OCI-LY7 (cell line): ENCODE measurements at regions not wholly inside any gene's neighbourhood (a gene's known extent, or its start where the extent isn't known, plus 50 kb on each side); places are given as distances from the start of the nearest gene placed in this dataset.

Experiments used
- CTCF ChIP-seq: fragments of 200-600 bp; sonication (generic); conservative IDR thresholded peaks from 2 replicates; pipeline ENCODE4 v1.5.1; 2014; ENCODE audit warnings: mild to moderate bottlenecking, antibody characterized with exemption, low read length, moderate library complexity, mixed read lengths
- EZH2phosphoT487 ChIP-seq: fragments of 200-600 bp; sonication (generic); IDR thresholded peaks from 2 replicates; pipeline ENCODE4 v1.6.1; 2018; ENCODE audit warnings: low read depth, borderline replicate concordance, mild to moderate bottlenecking, mixed run types, antibody characterized with exemption, low read length, moderate library complexity, mixed read lengths

- TF ChIP-seq CTCF (no peak), EZH2phosphoT487 (no peak)
Observed at GRCh38 chr1:222266223-222267196, 281.4 kb downstream of the HHIPL2 start.
